Upper lobe of left lung (tissue), 6 donors: ENCODE measurements at regions not wholly inside any gene's neighbourhood (a gene's known extent, or its start where the extent isn't known, plus 50 kb on each side); places are given as distances from the start of the nearest gene placed in this dataset.

Experiments used
- ATAC-seq, 2 donors: fragments of 200-7000 bp; cut with Tn5 transposase; one replicate each; pipeline ENCODE4 v1.9.1; 2022; ENCODE audit warnings: mild to moderate bottlenecking in 2 of 2, moderate library complexity in 2 of 2; ENCODE audit not compliant: low FRiP score in 2 of 2
- DNase-seq, 2 donors: peaks; one replicate each; pipeline ENCODE4 v3.0.0-alpha.2; 2019 to 2020
- H3K27ac ChIP-seq, 4 donors: fragments of 200-600 bp; sonication (generic); one replicate each; pipeline ENCODE4 v1.5.1; 2016 to 2019
- H3K27me3 ChIP-seq, 4 donors: fragments of 200-600 bp; sonication (generic); one replicate each; pipeline ENCODE4 v1.5.1; 2017 to 2019
- H3K36me3 ChIP-seq, 4 donors: fragments of 200-600 bp; sonication (generic); one replicate each; pipeline ENCODE4 v1.5.1; 2016 to 2019
- H3K4me1 ChIP-seq, 4 donors: fragments of 200-600 bp; sonication (generic); one replicate each; pipeline ENCODE4 v1.5.1; 2018 to 2019
- H3K4me3 ChIP-seq, 4 donors: fragments of 200-600 bp; sonication (generic); one replicate each; pipeline ENCODE4 v1.5.1; 2017 to 2019; ENCODE audit warnings: mild to moderate bottlenecking in 2 of 4, moderate library complexity in 1 of 4
- H3K9me3 ChIP-seq, 4 donors: fragments of 200-600 bp; sonication (generic); one replicate each; pipeline ENCODE4 v1.5.1; 2018 to 2019
- CTCF ChIP-seq, 6 experiments: fragments of 450-650 bp in 4 of 6; fragments of 200-600 bp in 2 of 6; sonication (generic) in 2 of 6; IDR thresholded peaks; one replicate each; pipeline ENCODE4 v1.5.1; 2016 to 2019; ENCODE audit warnings: antibody characterized with exemption in 6 of 6
- EP300 ChIP-seq, 4 donors: sonication (generic); formaldehyde crosslinking; IDR thresholded peaks; one replicate each; pipeline ENCODE4 v1.5.1; 2017; ENCODE audit warnings: antibody characterized with exemption in 4 of 4, control low read depth in 2 of 4
- POLR2A ChIP-seq, 4 donors: fragments of 450-650 bp; IDR thresholded peaks; one replicate each; pipeline ENCODE4 v1.5.1; 2016 to 2017; ENCODE audit warnings: antibody characterized with exemption in 4 of 4, mild to moderate bottlenecking in 2 of 4
- POLR2AphosphoS5 ChIP-seq, 2 donors: sonication (generic); formaldehyde crosslinking; IDR thresholded peaks; one replicate each; pipeline ENCODE4 v1.5.1; 2017; ENCODE audit warnings: antibody characterized with exemption in 2 of 2
- WGBS, 2 donors: methylation state at CpG; one replicate each; pipeline ENCODE4 v1.1.5; 2017 to 2018; 5-methylcytosine and 5-hydroxymethylcytosine counted together
- donor health status: DM: no; HTN: no; CAD: no; lungs with moderate emphysema.
- donor health status: DM: no; HTN: yes; CAD: no; lungs with severe emphysema.

GRCh38 chr6:141260627-141261015 is 872.1 kb upstream of the GJE1 start:
- Histone ChIP-seq H3K27ac (no peak overlapping the region), H3K27me3 (no peaks in the 10 kb centered on the region), H3K9me3 (no peaks in the 10 kb centered on the region), H3K4me1 (no peaks in the 10 kb centered on the region), H3K4me3 (no peak overlapping the region), H3K36me3 (no peaks in the 10 kb centered on the region)
- WGBS, 2 donors: 86 to 90% methylated on average over 1 to 7 of the region's 7 CpGs
- TF ChIP-seq POLR2A (IDR thresholded peaks at IDR 0.05): no peak
- TF ChIP-seq EP300 (IDR thresholded peaks at IDR 0.05): no peak
- TF ChIP-seq CTCF (IDR thresholded peaks at IDR 0.05): no peak
- TF ChIP-seq POLR2AphosphoS5 (IDR thresholded peaks at IDR 0.05): no peak
- DNase-seq (no peak), ATAC-seq (peak in 1 of 2 donors; percentile 61)

- no peak for TF ChIP-seq POLR2A (IDR thresholded peaks at IDR 0.05)
- TF ChIP-seq CTCF (IDR thresholded peaks at IDR 0.05): no peak
- TF ChIP-seq EP300 (IDR thresholded peaks at IDR 0.05): no peak
- no peak for TF ChIP-seq POLR2AphosphoS5 (IDR thresholded peaks at IDR 0.05)
- Histone ChIP-seq H3K36me3 (no peaks in the 10 kb centered on the region), H3K27me3 (no peaks in the 10 kb centered on the region), H3K27ac (no peak overlapping the region), H3K9me3 (no peaks in the 10 kb centered on the region), H3K4me1 (no peaks in the 10 kb centered on the region), H3K4me3 (no peak overlapping the region)
- no peak for DNase-seq
- 78 to 84% methylated on average over 5 of the region's 5 CpGs for WGBS, 2 donors
- peak in 1 of 2 donors; percentile 74 for ATAC-seq
Observed at GRCh38 chr6:141259807-141260206, 872.9 kb upstream of the GJE1 start.

- Histone ChIP-seq H3K4me3 (no peak overlapping the region), H3K36me3 (no peaks in the 10 kb centered on the region), H3K4me1 (no peaks in the 10 kb centered on the region), H3K9me3 (no peaks in the 10 kb centered on the region), H3K27me3 (no peaks in the 10 kb centered on the region), H3K27ac (no peak overlapping the region)
- TF ChIP-seq EP300 (IDR thresholded peaks at IDR 0.05) (no peak), POLR2A (IDR thresholded peaks at IDR 0.05) (no peak), CTCF (IDR thresholded peaks at IDR 0.05) (no peak), POLR2AphosphoS5 (IDR thresholded peaks at IDR 0.05) (no peak)
- DNase-seq (no peak), ATAC-seq (no peak)
- WGBS, 2 donors: 83 to 89% methylated on average over 3 of the region's 3 CpGs
Observed at GRCh38 chr6:141259091-141259490, 873.6 kb upstream of the GJE1 start.

GRCh38 chr6:141258516-141258915 is 874.2 kb upstream of the GJE1 start:
- Histone ChIP-seq H3K27ac (no peak overlapping the region), H3K4me1 (no peaks in the 10 kb centered on the region), H3K27me3 (no peaks in the 10 kb centered on the region), H3K4me3 (no peak overlapping the region), H3K9me3 (no peaks in the 10 kb centered on the region), H3K36me3 (no peaks in the 10 kb centered on the region)
- ATAC-seq (no peak), DNase-seq (no peak)
- TF ChIP-seq CTCF (IDR thresholded peaks at IDR 0.05) (no peak), POLR2AphosphoS5 (IDR thresholded peaks at IDR 0.05) (no peak), POLR2A (IDR thresholded peaks at IDR 0.05) (no peak), EP300 (IDR thresholded peaks at IDR 0.05) (no peak)
- WGBS, 2 donors: 83 to 90% methylated on average over 5 of the region's 5 CpGs

- H3K4me3 ChIP-seq: no peak overlapping the region
- DNase-seq: no peak
- no peak for ATAC-seq
- peak overlapping the region in 2 of 4 donors; percentile 3 to 21 for H3K27ac ChIP-seq
- H3K9me3 ChIP-seq: no peaks in the 10 kb centered on the region
- H3K27me3 ChIP-seq: no peaks in the 10 kb centered on the region
- no peaks in the 10 kb centered on the region for H3K4me1 ChIP-seq
- TF ChIP-seq CTCF (IDR thresholded peaks at IDR 0.05): no peak
- no peak for TF ChIP-seq EP300 (IDR thresholded peaks at IDR 0.05)
- no peak for TF ChIP-seq POLR2AphosphoS5 (IDR thresholded peaks at IDR 0.05)
- no peak for TF ChIP-seq POLR2A (IDR thresholded peaks at IDR 0.05)
- H3K36me3 ChIP-seq: no peaks in the 10 kb centered on the region
- WGBS, 2 donors: 92 to 96% methylated on average over 3 of the region's 3 CpGs
Observed at GRCh38 chr6:141254336-141254735, 878.4 kb upstream of the GJE1 start.
